ENCODE measurements at regions not wholly inside any gene's neighbourhood (a gene's known extent, or its start where the extent isn't known, plus 50 kb on each side); places are given as distances from the start of the nearest gene placed in this dataset.

DNA sequence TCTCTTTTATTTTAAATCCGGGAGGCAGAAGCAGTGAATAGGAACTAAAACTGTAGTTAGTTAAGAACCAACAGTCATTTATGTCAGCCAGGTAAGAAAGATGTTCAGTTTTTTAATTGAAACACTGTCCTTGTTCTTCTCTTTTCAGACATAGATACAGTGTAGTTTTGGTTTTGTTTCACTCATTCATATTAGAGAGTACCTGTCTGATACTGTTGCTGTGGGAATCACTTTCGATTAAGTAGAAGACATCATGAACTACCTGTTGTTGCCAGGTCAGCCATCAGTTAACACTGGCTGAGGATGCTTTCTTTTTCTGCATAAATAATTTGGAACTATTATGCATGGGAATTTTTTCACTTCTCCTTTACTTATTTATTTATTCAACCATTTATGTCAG is 700.4 kb downstream of the OTOL1 start:
- no peak for DNase-seq

DNA sequence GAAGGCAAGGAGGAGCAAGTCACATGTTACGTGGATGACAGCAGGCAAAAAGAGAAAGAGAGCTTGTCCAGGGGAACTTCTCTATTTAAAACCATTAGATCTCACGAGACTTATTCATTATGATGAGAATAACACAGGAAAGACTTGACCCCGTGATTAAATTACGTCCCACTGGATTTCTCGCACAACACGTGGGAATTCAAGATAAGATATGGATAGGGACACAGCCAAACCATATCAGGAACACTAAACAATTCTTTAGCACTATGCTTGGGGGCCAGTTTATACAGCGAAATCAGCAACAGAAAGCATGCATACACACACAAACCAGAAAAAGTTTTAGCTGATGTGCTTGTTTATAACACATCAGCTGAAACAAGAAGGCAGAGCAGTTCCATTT is 704.2 kb downstream of the OTOL1 start:
- no peak for DNase-seq

- DNase-seq: no peak
These were observed 710.0 kb downstream of the OTOL1 start for GRCh38 chr3:162206648-162207047.

DNA sequence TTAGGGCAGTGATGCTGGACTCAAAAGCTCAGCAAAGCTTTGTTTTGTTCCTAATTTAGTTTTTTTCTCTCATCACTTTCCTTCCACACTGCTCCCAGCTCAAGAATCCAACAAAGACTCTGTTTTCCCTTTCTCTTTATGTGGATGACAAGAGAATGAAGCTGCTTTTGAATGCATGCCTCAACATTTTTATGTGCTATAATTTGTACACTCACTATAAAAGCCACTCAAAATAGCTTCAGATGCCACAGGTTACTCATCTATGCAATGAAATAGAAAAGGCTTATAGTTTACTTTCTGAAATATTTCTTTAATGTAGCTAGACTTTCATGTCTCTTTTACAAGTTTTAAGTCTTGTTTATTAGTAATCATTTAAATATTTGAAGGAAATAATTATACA is 714.9 kb downstream of the OTOL1 start:
- no peak for DNase-seq

GRCh38 chr3:162213196-162213595 is 716.6 kb downstream of the OTOL1 start:
- DNase-seq: no peak

GRCh38 chr3:162213956-162214355 is 717.3 kb downstream of the OTOL1 start:
- no peak for DNase-seq

DNA sequence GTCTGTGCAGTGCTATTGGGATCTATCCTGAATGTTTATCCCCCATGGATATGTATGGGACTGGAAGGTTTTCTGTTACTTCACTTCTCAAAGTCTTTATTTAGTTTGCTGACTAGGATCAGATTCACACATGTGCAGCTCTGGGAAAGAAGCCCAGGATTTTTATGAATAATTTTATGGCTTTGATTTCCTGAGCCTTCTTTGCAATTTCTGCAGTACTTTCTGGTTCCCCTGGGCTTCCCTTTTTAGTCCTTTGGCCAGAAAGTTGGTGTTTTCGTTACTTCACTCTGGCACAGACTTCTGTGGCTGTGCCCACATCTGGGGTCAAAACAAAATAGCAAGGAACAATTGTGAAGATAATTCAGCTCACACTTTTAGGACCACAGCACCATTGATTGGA is 721.0 kb downstream of the OTOL1 start:
- no peak for DNase-seq

DNA sequence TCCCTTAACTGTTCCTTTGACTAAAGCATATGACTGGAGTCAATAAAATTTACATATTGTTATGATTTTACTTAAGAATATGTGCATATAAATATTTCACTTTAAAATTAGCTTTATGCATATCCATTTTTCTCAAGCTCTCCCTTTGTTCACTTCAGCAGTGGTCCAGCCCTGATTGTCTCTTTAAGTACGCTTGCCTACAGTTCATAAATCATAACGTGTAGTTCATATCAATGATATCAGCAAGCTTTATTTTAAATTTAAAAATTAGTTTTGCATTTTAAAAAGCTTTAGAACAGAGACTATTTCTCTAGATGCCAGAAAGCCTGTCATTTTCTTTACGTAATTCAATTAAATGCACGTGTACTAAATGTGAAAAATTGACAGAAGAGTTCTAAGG is 721.9 kb downstream of the OTOL1 start:
- no peak for DNase-seq

- DNase-seq: no peak
These were observed 728.1 kb downstream of the OTOL1 start for GRCh38 chr3:162224746-162225145.

DNA sequence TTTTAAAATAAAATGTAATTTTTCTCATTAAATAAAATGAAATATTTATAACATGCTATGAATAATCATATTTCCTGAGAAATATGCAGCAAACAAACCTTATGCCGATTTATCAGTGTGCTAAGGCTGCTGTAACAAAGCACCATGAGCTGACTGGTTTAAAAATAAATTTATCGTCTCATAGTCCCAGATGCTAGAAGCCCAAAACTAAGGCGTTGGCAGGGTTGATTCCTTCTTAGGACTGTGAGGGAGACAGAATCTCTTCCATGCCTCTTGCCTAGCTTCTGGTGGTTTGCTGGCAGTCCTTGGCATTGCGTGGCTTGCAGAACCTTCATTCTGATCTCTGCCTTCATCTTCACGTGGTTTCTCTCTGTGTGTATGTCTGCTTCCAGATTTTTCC is 740.3 kb downstream of the OTOL1 start:
- no peak for DNase-seq

GRCh38 chr3:162250782-162251181 is 754.2 kb downstream of the OTOL1 start:
- no peak for DNase-seq

DNA sequence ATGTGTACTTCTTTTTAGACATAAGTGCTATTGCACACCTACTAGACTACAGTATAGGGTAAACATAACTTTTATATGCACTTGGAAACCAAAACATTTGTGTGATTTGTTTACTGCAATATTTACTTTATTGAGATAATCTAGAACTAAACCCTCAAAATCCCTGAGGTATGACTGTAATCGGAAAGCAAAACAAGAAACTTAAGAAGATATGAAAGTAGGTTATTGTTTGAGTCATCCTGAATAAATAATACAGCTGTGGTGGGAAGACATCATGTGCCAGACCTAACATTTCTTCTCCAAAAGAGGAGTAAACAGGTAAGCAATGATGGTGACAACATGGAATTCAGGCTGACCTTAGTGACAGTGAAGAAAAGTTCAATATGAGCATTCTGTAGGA is 765.5 kb downstream of the OTOL1 start:
- DNase-seq: no peak

- DNase-seq: no peak
These were observed 767.0 kb downstream of the OTOL1 start for GRCh38 chr3:162263596-162263995.

GRCh38 chr3:162269636-162270458 is 773.2 kb downstream of the OTOL1 start:
- DNase-seq: no peak

GRCh38 chr3:162274070-162274469 is 777.5 kb downstream of the OTOL1 start:
- DNase-seq: no peak

- no peak for DNase-seq
These were observed 782.2 kb downstream of the OTOL1 start for GRCh38 chr3:162278834-162279233.

- no peak for DNase-seq
These were observed 788.7 kb downstream of the OTOL1 start for GRCh38 chr3:162285259-162285658.

GRCh38 chr3:162287600-162287999 is 791.0 kb downstream of the OTOL1 start:
- DNase-seq: no peak

DNA sequence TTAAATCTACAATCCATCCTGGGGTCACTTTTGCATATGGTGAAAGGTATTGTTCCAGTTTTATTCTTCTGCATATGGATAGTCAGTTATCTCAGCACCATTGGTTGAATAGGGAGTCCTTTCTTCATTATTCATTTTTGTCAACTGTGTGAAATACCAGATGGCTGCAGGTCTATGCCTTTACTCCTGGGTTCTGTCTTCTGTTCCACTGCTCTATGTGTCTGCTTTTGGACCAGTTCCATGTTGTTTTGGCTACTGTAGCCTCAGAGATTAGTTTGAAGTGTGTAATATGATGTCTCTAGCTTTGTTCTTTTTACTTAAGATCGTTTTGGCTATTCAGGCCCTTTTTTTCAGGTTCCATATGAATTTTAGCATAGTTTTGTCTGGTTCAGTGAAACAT is 795.8 kb downstream of the OTOL1 start:
- no peak for DNase-seq

- no peak for DNase-seq
These were observed 798.8 kb downstream of the OTOL1 start for GRCh38 chr3:162295323-162295983.

DNA sequence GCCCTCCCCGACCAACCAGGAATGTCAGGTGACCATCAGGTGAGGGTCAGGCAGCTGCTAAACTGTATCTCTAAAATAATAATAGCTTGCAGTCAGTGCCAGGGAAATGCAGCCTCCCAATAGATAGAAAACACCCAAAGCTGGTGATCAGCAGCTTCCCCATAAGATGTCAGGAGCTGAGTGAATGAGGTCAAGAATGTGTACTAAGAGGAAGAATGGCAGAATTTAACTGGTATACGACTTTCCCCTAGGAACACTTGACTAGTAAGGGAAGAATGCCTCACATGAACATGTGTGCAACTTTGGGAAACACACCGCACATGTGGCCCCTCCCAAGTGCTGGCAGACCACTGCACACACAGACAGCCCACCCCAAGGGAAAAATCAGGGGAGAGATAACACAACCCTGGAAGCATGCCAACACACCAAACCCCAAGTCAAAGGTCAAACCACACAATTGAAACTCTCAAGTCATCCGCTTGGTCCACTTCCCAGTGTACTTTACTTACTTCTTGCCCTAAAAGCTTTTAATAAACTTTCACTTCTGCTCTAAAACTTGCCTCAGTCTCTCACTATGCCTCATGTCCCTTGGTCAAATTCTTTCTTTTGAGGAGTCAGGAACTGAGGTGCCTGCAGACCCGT is 806.5 kb downstream of the OTOL1 start:
- no peak for DNase-seq

DNA sequence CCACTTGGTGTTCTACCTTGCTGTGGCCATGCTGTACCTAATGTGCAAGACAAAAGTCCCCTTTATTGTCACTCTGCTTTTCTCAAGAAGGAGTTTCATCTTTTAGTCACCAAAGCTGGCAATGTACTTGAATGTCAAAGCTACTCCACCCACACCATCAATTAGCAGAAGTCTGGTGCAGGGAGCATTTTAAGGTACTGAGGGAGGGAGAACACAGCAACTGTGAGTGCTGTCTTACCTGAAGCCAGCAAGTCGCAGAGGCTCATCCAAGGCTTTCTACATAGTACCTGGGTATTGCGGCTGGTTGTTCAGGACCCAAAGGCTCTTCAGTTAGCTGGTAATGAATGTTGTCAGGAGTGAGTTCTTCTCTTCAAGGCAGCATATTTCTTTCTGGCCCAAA is 820.4 kb downstream of the OTOL1 start:
- DNase-seq: no peak

- DNase-seq: no peak
These were observed 832.0 kb downstream of the OTOL1 start for GRCh38 chr3:162328649-162329048.

Data from left kidney (tissue), 1 donor.